ENCODE measurements at regions not wholly inside any gene's neighbourhood (a gene's known extent, or its start where the extent isn't known, plus 50 kb on each side); places are given as distances from the start of the nearest gene placed in this dataset.
A peak's percentile ranks its signal among the peaks of the same experiment; 100 is the strongest.

DNA sequence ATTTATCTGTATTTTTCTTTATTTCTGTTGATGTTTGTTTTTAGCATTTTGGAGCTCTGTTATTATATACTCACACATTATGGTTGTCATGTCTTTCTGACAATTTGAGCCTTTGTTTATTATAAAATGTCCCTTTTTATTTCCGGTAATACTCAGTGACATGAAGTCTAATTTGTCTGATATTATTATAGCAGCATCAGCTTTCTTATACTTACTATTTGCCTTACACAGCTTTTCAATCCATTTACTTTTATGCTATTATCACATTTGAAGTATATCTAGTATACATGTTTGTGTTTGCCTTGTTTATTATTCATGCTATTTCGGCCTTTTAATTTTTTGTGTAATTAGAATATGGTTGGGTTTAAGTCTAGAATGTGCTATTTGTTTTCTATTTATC, 430.6 kb upstream of the FANCL start:
- DNase-seq: no peak

DNA sequence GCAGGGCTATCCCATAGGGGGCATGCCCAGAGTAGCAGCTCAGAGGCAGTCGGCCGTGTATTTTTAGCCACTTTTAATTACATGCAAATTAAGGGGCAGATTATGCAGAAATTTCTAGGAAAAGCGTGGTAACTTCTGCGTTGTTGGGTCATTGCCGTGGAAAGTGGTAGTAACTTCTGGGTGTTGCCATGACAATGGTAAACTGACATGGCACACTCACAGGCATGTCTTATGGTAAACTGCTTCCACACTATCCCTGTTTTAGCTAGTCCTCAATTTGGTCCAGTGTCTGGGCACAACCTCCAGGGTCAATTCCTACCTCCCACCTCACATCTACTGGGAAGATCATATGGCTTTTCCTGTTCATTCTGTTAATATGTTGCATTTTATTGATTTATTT, 428.9 kb upstream of the FANCL start:
- DNase-seq: no peak

DNA sequence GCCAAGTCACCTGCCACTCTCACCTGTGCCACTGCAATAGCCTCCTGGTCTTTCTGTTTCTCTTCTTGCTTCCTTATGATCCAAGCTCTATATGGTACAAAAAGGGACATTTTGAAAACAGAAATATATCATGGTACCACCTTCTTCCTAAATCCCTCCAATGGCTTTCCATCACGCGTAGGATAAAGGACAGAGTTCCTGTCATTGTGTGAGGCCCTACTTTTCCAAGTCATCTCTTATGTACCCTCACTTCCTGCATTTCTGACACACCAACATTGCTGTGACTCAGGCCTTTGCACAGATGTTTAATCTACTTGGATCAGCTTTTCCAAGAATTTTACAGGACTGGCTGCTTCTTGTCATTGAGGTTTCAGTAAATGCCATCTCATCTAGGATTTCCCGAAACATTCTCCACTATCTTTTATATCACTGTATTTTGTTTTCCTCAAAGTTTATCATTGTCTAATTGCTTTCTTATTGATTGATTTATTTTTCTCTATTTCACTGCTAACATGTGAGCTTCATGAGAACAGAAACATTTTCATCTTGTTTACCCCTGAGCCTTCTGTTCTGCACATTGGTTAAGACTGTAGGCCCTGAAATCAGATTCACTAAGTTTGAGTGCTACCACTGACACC, 426.1 kb upstream of the FANCL start:
- no peak for DNase-seq

DNA sequence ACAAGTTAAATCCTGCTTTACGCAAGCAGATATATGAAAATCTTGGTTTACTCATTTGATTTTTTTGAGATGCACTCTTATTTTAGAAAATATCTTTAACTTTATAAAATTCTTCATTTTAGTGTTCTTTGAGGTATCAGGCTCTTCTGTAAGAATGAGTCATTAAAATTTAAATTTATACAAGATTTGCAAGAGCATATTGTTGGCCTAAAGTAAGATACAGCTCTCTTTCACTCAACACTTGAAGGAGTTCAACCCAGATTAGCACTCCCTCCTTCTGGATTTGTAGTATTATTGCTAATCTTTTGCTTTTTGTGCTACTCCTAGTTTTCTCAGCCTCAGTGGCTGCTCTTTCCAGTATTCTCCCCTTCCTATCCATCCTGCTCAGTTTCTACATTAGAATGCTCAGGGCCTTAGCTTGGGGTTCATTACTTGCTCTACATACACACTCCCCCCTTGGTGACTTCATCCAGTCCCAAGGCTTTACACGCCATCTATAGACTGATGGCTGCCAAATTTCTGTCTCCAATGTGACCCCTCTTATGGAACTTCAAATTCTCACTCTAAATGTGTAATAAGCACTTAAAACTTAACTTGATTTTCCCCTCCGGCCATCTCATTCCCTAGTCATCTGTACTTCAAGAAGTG, 425.3 kb upstream of the FANCL start:
- DNase-seq: no peak

DNA sequence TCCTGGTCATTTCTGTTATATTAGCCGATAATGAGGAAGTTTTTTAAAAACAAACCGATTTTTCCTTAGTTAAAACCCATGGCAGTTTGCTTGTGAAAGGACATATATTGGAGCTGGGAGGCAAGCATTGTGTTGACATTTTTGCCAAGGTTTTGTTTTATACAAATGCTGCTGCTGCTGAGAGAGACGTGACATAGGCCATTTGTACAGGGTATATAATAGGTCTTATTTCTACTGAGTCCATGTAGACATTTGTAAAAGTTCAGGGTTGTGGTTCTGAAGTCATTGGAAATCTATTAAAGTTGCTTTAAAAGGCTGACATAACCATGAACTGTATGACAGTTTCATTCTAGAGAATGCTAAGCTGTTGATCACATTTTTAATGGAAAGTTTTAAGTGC, 424.0 kb upstream of the FANCL start:
- DNase-seq: no peak

DNA sequence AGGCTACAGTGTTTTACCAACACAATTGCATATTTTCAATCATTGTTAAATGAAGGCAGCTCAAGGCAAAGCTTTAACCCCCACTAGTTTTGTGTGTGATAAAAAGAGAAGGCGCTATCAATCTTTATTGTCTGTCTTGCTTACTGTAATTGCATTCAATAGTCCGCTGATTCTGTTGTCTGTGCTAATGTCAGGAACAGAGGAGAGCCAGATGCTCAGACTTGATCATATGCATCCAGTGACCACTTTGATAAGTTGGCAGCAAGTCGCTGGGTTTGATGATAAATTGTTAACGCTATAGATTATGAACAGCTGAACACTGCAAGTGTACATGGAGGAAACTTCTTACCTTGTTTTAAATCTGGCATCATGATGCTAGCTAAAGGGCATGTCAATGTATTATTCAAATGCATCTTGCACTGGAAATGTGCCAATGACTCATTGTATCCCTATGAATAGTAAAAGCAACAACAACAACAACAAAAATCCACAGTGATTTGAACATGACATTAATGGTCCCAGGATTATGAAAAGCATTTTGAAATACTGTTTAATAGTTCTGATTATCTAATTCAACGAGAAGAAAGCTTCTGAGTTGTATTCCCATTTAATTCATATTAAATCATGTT, 423.5 kb upstream of the FANCL start:
- DNase-seq: no peak

DNA sequence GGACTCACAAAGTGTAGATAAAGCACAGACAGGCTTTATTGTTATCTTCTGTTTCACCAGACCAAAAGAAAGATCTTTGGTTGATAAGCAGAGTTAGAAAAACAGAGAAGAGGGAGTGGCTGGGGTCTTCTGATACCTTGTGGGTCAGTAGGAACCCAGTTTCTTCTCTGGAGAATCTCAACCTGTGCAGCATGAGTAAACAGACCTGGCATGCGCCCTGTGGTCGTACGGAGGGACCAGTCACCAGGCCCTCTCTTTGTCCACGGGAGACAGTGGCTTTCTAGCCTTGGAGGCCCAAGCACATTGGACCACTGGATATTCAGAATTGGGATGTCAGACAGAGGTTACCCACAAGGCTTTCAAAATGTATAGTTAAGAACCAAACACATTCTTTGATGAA, 418.9 kb upstream of the FANCL start:
- DNase-seq: no peak

DNA sequence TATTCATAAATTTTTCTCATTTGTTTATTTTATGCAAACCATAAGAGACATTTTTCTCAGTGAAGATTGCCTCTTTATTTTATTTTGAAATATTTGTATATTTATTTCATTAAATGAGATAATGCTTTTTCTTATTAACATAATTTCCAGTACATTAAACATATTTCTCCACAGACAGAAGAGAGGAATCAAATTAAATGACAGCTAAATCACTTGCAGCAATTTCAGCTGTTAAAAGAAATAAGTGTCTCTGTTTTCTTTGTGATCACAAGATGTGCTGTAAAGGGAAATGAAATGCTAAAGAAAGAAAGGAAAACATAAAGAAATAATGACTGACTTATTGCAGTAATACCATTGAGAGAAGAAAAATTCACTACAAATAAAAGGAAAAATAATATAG, 414.0 kb upstream of the FANCL start:
- DNase-seq: no peak

DNA sequence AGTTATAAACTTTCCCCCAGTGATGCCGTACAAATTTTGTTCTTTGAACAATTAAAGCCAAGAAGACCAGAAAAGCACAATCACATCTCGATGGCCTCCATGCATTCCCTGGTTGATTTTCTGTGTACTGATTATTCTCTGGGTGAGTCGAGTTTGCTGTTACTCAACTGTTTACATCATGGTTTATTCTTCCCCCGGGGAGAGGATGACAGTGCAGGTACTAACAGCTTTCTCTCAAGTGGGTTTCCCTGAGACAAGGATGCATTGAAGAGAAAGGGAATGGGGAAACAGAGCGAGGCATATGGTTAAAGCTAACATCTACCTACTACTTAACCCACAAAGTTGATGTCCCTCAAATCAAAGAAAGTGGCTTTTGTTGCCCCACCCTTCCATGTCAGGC, 410.8 kb upstream of the FANCL start:
- no peak for DNase-seq

DNA sequence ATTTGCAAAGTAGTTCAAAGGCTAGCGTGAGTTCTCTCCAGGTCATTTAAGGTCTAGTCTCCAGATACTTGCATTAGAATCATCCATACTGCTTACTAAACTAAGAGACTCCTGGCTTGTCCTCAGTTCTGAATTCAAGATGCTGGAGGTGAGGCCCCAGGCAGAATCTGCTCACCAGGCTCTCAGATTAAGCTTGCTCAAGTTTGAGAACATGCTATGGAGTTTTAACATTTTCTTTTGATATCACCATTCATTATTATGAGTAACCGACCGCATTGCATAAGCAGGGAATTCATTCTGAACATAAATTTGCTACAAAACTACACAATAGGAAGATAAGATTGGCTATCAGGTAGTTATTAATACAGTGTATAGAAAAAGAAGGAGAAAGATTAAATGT, 409.7 kb upstream of the FANCL start:
- no peak for DNase-seq

DNA sequence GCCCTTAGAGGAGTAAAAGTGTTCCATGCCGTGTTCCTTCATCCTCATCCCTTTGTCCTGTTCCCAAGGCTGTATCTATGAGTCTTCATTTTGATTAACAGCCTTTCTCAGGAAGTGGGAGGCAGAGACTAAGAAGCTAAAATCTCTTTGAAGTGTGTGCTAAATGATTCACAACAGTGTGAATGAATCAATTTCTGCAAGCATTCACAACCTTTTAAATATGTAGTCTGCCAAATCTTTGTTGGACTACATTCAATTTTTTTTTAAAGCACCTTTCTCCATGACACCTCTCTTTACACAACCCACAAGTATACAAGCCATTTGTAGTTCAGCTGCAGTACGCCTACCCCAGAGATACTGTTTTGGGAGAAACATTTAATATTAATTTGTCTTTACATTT, 408.6 kb upstream of the FANCL start:
- no peak for DNase-seq

DNA sequence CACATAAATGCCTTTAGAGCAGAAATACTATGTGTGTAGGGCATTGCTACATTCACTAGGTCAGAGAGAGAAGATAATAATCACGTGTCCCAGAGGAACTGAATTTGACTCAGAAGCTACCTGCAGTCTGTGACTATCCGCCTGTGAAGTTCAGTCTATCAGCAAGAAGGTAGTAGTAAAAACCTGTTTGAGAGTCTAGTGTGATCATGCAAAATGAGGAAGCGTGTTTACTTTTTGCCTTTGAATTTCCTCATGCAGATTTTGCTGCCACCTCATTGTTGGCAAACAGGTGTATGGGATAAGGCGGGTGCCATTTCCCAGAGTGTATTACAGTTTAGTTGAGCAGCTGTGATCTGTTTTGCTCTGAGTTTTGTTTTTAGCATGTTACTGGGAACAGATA, 403.9 kb upstream of the FANCL start:
- DNase-seq: no peak

DNA sequence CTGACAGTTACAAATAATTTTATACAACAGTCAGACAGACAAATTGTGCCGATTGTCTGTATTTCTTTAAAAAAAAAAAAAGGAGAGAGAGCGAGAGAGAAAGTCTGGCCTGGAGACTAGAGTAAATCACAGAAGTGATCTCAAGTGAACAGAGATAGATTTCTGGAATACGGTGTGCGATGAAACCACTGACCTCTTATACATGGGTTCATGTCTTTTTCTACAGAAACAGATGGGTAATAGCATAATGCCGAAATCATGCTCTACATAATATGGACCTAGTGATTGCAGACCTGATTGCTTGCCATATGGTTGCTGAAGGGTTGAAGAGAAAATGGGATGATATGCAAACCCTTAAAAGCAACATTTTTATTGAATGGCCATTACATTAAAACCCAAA, 403.3 kb upstream of the FANCL start:
- no peak for DNase-seq

DNA sequence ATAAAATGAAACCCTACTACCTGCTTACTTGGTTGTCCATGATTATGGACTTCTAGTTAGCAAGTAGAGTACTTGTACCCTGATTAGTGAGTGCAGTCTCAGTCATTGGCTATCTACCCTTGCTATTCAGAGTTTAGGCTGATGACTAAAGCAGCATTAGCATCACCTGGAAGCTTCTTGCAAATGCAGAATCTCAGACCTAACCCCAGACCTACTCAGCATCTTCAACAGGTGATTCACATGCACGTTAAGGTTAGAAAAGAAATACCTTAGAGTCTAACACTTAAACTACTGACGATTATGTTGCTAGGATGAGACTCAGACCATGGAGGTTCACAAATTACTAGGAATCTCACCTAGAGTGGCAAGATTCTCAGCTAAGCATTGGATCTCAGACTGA, 399.9 kb upstream of the FANCL start:
- DNase-seq: no peak

DNA sequence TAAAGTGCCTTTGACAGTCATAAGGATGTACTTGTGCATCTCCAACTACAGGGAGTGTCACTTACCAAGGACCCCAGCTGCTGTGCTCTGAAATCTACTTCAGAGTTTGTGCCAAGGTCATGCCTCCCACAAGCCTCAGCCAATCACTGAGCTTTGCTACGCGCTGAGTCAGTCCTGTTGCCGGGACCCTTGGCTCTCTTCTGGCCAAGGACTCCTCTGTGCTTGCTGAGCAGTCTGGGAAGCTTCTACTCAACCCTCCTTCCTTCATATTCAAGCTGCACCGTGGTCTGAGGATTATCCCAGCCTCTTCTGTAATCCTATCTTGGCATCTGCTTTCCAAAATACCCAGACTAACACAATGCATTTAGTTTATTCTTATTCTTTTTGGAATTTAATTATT, 398.9 kb upstream of the FANCL start:
- no peak for DNase-seq

DNA sequence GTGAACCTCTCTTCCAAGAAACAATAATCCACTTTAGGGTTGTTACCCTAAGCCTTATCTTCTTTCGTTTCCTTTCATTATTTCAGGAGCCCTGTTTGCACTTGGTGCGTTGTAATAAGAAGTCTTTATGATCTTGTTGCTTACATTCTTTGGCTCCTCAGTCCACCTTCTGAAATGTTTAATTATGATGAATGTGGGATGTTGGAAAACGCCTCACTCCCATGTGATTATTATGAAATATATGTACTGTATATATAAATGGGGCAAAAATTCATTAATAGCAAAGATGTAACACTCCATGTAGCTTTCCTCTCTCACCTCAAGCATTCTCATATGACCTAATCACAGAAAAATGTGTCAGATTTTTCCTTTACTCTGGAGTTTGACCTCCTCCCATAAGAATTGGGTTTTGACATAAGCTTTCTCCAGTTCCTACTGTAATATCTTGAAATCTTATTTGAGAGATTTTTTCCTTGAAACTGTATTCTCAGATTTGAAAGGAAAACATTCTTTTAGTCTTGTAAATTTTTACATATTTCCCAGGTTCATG, 397.2 kb upstream of the FANCL start:
- DNase-seq: peak in 1 of 3 donors; percentile 10

DNA sequence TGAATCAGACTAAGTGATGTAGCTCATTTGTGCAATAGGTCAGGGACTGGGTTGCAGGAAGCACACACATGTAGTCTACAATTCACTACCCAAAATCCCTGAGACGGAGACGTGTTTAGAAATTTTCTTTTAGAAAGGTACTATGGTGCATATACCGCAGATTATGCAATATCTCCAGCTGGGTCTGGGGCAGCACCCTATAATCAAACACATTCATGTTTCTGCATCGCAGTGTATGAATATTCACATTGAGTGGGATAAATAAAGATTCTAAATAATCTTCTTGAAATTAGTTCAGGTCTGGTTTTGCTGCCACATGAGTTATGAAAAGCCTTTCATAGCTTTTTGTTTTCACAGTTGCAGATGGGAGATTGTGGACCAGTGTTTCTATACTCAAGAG, 395.7 kb upstream of the FANCL start:
- no peak for DNase-seq

DNA sequence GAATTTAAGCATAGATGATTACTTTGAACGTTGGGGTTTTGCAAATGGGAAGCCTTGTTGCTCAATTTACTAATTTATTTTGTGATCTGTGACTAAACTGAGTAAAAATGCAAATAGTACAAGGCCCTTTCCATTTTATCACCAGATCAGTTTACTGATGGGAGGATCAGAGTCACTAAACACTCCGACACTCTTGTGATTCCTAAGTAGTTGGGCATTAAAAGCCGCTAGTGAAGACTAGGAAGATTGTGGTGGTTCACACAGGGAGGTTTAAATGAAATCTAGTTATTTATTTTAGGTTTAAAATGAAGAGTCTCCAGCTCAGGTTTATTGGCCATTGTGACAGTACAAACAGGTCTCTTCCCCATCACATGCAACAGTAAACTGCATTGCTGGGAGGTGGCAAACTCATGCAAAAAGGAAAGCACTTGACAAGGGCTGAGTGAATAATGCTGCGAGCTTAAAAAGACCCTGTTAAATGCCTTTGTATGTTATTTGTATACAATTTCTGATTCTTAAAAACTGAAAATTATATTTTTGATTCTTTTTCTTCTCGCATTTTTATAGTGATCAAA, 394.8 kb upstream of the FANCL start:
- DNase-seq: no peak

DNA sequence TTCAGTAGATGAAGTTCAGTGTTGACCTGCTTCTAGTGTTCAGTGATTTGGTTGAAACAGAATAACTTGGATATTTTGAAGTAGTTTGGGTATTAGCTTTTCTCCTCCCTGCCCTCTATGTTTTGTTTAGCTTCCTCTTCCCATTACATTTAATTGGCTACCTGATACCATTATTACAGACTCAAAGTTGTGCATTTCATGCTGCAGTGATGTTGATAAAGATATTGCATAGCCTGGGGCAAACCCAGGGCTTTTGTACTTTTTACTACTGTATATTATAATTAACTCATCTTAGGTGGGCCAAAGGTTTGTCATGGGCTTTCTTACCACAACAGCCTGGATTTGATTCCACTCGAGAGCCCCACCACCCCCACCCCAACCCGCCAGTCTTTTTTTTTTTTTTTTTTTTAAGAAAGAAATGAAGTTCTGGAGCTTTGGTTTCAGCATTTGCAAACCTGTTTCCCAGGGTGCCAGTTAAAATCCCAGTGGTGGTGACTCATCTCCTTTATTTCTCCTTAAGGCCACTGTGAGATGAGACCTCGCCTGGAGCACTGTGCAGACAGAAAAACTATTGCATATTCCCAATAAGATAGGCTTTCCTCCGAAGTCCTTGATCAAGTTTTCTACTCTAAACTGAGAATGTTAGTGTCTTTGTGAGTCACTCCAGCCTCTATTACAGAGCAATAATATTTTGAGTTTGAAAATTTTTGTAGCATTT, 393.7 kb upstream of the FANCL start:
- DNase-seq: no peak

DNA sequence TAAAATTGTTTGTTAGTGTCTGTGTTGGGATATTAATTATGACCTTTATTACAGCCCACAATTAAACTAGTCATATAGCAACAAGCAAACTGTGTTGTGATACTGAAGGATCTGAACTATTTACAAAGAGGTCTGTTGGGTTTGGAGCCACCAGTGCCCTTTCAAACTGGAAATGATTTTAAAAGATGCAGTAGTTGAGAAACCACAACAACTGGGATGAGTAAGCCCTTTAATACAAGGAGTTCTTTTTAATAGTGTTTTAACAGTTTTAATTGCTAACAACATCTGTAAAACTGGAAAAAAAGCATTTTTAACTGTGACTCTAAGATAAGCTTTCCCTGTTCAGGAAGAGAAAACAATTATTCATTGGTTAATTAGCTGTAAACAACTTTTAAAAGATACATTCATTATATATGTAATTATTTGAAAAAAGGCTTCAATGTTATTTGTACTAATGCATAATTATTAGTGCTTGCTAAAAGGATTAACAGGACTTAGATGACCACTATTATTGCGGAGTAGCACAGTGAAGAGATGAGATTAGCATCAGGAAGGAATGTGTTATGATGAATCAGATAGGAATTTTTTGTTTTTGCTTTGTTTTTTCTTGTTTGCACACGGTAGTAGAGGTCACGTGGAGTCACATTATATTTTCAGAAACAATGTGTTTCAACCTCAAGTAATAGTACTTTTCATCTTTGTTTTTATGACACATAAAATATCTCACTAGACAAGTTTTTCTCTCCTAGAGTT, 392.7 kb upstream of the FANCL start:
- DNase-seq: no peak

DNA sequence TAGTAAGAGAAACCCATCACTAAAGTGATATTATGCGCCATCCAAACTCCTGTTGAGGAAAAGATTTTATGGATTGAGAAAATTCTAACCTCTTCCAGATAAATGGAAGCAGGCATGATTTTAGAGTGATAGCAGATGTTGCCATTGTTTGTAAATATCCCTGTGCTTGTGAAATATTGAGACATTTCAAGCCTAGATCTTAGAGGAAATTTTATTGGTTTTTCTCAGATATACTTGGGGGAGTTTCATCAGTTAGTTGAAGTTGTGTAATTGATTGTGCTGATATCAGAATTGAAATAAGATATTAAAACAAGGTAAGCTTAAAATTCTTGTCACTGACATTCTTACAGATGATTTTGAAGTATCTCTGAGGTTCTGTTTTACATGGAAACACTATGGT, 390.9 kb upstream of the FANCL start:
- DNase-seq: no peak

All from muscle of back (tissue), 3 donors.